Neural cell (in vitro differentiated cells): ENCODE measurements at regions not wholly inside any gene's neighbourhood (a gene's known extent, or its start where the extent isn't known, plus 50 kb on each side); places are given as distances from the start of the nearest gene placed in this dataset.

Experiments used
- H2AFZ ChIP-seq: fragments of 200-600, 300-800 bp; sonication (generic), shearing (Covaris generic); 2 replicates; pipeline ENCODE4 v1.6.0; 2014; ENCODE audit warnings: low read depth, mild to moderate bottlenecking, antibody characterized with exemption, low read length, moderate library complexity
- H3F3A ChIP-seq: fragments of 200-600 bp; shearing (Covaris generic); 2 replicates; pipeline ENCODE4 v1.6.1; 2016; ENCODE audit warnings: mild to moderate bottlenecking, moderate library complexity, mixed read lengths, antibody characterized with exemption, low read length; ENCODE audit not compliant: insufficient read depth, poor library complexity, severe bottlenecking
- H3K27ac ChIP-seq: fragments of 200-600, 300-800 bp; sonication (generic), shearing (Covaris generic); 2 replicates; pipeline ENCODE4 v1.5.1; 2014; ENCODE audit warnings: mild to moderate bottlenecking, low read length, moderate library complexity
- H3K27me3 ChIP-seq: fragments of 300-800, 200-600 bp; sonication (generic), shearing (Covaris generic); 2 replicates; pipeline ENCODE4 v1.6.0; 2014; ENCODE audit warnings: mild to moderate bottlenecking, low read depth, low read length, moderate library complexity; ENCODE audit not compliant: insufficient read depth
- H3K36me3 ChIP-seq: fragments of 300-800, 200-600 bp; sonication (generic), shearing (Covaris generic); 2 replicates; pipeline ENCODE4 v1.5.1; 2014; ENCODE audit warnings: mild to moderate bottlenecking, antibody characterized with exemption, low read length, moderate library complexity; ENCODE audit not compliant: insufficient read depth
- H3K4me2 ChIP-seq: fragments of 300-800, 200-600 bp; sonication (generic), shearing (Covaris generic); 2 replicates; pipeline ENCODE4 v1.6.0; 2014; ENCODE audit warnings: mild to moderate bottlenecking, low read length
- H3K4me3 ChIP-seq: fragments of 300-800, 200-600 bp; sonication (generic), shearing (Covaris generic); 2 replicates; pipeline ENCODE4 v1.5.1; 2014; ENCODE audit warnings: mild to moderate bottlenecking, low read length, moderate library complexity
- H3K79me2 ChIP-seq: fragments of 200-600 bp; shearing (Covaris generic); replicated peaks from 2 replicates; pipeline ENCODE4 v1.6.0; 2014; ENCODE audit warnings: mild to moderate bottlenecking, low read length, moderate library complexity; ENCODE audit not compliant: insufficient read depth
- H3K9ac ChIP-seq: fragments of 300-800, 200-600 bp; sonication (generic), shearing (Covaris generic); 2 replicates; pipeline ENCODE4 v1.6.1; 2016; ENCODE audit warnings: mild to moderate bottlenecking, low read length, mixed read lengths
- H3K9me2 ChIP-seq: fragments of 200-600 bp; shearing (Covaris generic); 2 replicates; pipeline ENCODE4 v1.6.1; 2016; ENCODE audit warnings: mild to moderate bottlenecking, low read length, mixed read lengths; ENCODE audit not compliant: insufficient read depth
- H3K9me3 ChIP-seq: fragments of 200-600, 300-800 bp; sonication (generic), shearing (Covaris generic); 2 replicates; pipeline ENCODE4 v1.6.1; 2016; ENCODE audit warnings: mild to moderate bottlenecking, mixed run types, low read length, moderate library complexity, mixed read lengths
- H4K20me1 ChIP-seq: fragments of 200-600 bp; shearing (Covaris generic); 2 replicates; pipeline ENCODE4 v1.6.1; 2016; ENCODE audit warnings: mild to moderate bottlenecking, mixed run types; ENCODE audit not compliant: insufficient read depth
- CTCF ChIP-seq: fragments of 450-650 bp; IDR thresholded peaks from 2 replicates; pipeline ENCODE4 v1.5.1; 2014; ENCODE audit warnings: antibody characterized with exemption, mild to moderate bottlenecking, moderate library complexity; ENCODE audit not compliant: poor library complexity, severe bottlenecking
- EP300 ChIP-seq: fragments of 450-650 bp; conservative IDR thresholded peaks from 2 replicates; pipeline ENCODE4 v1.6.1; 2014; ENCODE audit warnings: antibody characterized with exemption, mild to moderate bottlenecking, moderate library complexity; ENCODE audit not compliant: poor library complexity, severe bottlenecking
- EZH2 ChIP-seq: fragments of 200-600, 300-800 bp; shearing (Covaris generic), sonication (generic); IDR thresholded peaks from 2 replicates; pipeline ENCODE4 v1.6.1; 2014; ENCODE audit warnings: antibody characterized with exemption, low read length, borderline replicate concordance, mild to moderate bottlenecking; ENCODE audit not compliant: insufficient read depth, poor library complexity, severe bottlenecking
- MXI1 ChIP-seq: fragments of 450-650 bp; conservative IDR thresholded peaks from 2 replicates; pipeline ENCODE4 v1.6.1; 2014; ENCODE audit warnings: antibody characterized with exemption, mild to moderate bottlenecking; ENCODE audit not compliant: poor library complexity, severe bottlenecking
- POLR2AphosphoS5 ChIP-seq: IDR thresholded peaks from 2 replicates; pipeline ENCODE4 v1.6.1; 2012
- RAD21 ChIP-seq: fragments of 450-650 bp; conservative IDR thresholded peaks from 2 replicates; pipeline ENCODE4 v1.6.1; 2014; ENCODE audit warnings: antibody characterized with exemption, mild to moderate bottlenecking, moderate library complexity
- SMC3 ChIP-seq: fragments of 450-650 bp; conservative IDR thresholded peaks from 2 replicates; pipeline ENCODE4 v1.6.1; 2014; ENCODE audit warnings: antibody characterized with exemption, mild to moderate bottlenecking, moderate library complexity; ENCODE audit not compliant: poor library complexity
- TAF1 ChIP-seq: IDR thresholded peaks from 2 replicates; pipeline ENCODE4 v1.6.1; 2012; ENCODE audit warnings: low read depth
- TF ChIP-seq, protein P1 (sequence below): IDR thresholded peaks from 2 replicates; pipeline ENCODE4 v1.6.1; 2012; ENCODE audit warnings: borderline replicate concordance

DNA sequence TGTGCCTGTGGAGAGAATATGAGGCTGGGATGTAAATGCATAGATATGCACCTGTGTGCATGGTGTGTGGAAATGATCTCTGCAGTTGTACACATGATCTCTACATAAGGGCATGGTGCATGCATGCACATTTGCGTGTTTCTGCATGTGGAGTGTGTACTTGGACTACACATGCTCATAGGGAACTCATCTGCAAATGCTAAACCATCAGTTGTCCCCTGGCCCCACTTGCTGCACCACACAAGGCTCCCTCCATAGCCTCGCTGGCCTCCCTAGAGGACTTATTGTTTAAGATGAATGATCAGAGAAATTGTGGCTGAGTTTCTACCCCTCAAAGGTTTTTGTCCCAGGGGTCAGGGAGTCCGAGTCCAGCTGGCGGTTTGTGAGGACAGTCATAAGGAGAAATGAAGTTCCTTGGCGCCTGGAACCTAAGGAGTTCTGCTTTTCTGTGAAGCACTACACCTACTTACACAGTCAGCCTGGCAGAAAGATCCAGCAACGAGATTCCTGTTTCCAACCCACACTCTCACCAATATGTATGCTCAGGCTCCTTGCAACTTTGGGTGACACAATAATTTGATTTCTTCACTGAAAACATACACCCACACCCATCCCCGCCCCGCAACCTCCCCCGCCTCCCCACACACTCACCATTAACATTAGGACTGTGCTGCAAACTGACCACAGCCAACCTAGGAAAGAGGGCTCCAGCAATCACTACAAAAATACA, 79.9 kb upstream of the CPEB4 start:
- H3K9ac ChIP-seq, result no peak overlapping the region
- H3F3A ChIP-seq, result no peaks in the 10 kb centered on the region
- H3K4me2 ChIP-seq, result no peak overlapping the region
- H3K79me2 ChIP-seq, result no peaks in the 10 kb centered on the region
- H3K27ac ChIP-seq, result no peak overlapping the region
- H3K9me2 ChIP-seq, result no peaks in the 10 kb centered on the region
- H4K20me1 ChIP-seq, result no peaks in the 10 kb centered on the region
- no peaks in the 10 kb centered on the region for H3K27me3 ChIP-seq
- TF ChIP-seq CTCF, result no peak
- TF ChIP-seq SMC3, result no peak
- TF ChIP-seq POLR2AphosphoS5, result no peak
- no peak for TF ChIP-seq EZH2
- TF ChIP-seq RAD21, result no peak
- TF ChIP-seq MXI1, result no peak
- TF ChIP-seq, protein P1, sequence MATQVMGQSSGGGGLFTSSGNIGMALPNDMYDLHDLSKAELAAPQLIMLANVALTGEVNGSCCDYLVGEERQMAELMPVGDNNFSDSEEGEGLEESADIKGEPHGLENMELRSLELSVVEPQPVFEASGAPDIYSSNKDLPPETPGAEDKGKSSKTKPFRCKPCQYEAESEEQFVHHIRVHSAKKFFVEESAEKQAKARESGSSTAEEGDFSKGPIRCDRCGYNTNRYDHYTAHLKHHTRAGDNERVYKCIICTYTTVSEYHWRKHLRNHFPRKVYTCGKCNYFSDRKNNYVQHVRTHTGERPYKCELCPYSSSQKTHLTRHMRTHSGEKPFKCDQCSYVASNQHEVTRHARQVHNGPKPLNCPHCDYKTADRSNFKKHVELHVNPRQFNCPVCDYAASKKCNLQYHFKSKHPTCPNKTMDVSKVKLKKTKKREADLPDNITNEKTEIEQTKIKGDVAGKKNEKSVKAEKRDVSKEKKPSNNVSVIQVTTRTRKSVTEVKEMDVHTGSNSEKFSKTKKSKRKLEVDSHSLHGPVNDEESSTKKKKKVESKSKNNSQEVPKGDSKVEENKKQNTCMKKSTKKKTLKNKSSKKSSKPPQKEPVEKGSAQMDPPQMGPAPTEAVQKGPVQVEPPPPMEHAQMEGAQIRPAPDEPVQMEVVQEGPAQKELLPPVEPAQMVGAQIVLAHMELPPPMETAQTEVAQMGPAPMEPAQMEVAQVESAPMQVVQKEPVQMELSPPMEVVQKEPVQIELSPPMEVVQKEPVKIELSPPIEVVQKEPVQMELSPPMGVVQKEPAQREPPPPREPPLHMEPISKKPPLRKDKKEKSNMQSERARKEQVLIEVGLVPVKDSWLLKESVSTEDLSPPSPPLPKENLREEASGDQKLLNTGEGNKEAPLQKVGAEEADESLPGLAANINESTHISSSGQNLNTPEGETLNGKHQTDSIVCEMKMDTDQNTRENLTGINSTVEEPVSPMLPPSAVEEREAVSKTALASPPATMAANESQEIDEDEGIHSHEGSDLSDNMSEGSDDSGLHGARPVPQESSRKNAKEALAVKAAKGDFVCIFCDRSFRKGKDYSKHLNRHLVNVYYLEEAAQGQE, result no peak
- TF ChIP-seq EP300, result no peak
- no peak for TF ChIP-seq TAF1
- H2AFZ ChIP-seq, result no peak overlapping the region
- H3K4me3 ChIP-seq, result no peak overlapping the region
- H3K9me3 ChIP-seq, result no peaks in the 10 kb centered on the region
- H3K36me3 ChIP-seq, result no peaks in the 10 kb centered on the region

GRCh38 chr5:173809014-173809413, 79.1 kb upstream of the CPEB4 start:
- Histone ChIP-seq H3K9me3 (no peaks in the 10 kb centered on the region), H3K27ac (no peak overlapping the region), H3K9me2 (no peaks in the 10 kb centered on the region), H3K79me2 (no peaks in the 10 kb centered on the region), H4K20me1 (no peaks in the 10 kb centered on the region), H3K9ac (no peak overlapping the region), H3K4me2 (no peak overlapping the region), H3F3A (no peaks in the 10 kb centered on the region), H3K27me3 (no peaks in the 10 kb centered on the region), H3K4me3 (no peak overlapping the region), H3K36me3 (no peaks in the 10 kb centered on the region), H2AFZ (no peak overlapping the region)
- TF ChIP-seq EZH2 (no peak), EP300 (no peak), MXI1 (no peak), RAD21 (no peak), TAF1 (no peak), CTCF (no peak), POLR2AphosphoS5 (no peak), SMC3 (no peak)
- TF ChIP-seq, protein P1, result no peak
